ENCODE measurements at regions not wholly inside any gene's neighbourhood (a gene's known extent, or its start where the extent isn't known, plus 50 kb on each side); places are given as distances from the start of the nearest gene placed in this dataset.

GRCh38 chr1:213820362-213821149 lies 167.2 kb upstream of the PROX1 start:
- no peak for DNase-seq (ENCODE audit: low spot score)
- TF ChIP-seq, protein P1, sequence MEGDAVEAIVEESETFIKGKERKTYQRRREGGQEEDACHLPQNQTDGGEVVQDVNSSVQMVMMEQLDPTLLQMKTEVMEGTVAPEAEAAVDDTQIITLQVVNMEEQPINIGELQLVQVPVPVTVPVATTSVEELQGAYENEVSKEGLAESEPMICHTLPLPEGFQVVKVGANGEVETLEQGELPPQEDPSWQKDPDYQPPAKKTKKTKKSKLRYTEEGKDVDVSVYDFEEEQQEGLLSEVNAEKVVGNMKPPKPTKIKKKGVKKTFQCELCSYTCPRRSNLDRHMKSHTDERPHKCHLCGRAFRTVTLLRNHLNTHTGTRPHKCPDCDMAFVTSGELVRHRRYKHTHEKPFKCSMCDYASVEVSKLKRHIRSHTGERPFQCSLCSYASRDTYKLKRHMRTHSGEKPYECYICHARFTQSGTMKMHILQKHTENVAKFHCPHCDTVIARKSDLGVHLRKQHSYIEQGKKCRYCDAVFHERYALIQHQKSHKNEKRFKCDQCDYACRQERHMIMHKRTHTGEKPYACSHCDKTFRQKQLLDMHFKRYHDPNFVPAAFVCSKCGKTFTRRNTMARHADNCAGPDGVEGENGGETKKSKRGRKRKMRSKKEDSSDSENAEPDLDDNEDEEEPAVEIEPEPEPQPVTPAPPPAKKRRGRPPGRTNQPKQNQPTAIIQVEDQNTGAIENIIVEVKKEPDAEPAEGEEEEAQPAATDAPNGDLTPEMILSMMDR (IDR thresholded peaks at IDR 0.05; ENCODE audit: extremely low read depth, missing control alignments), result no peak

GRCh38 chr1:213821175-213821942 lies 166.4 kb upstream of the PROX1 start:
- TF ChIP-seq, protein P1 (IDR thresholded peaks at IDR 0.05; ENCODE audit: extremely low read depth, missing control alignments), result no peak
- DNase-seq (ENCODE audit: low spot score), result no peak

GRCh38 chr1:213821943-213822334 lies 165.8 kb upstream of the PROX1 start:
- TF ChIP-seq, protein P1 (IDR thresholded peaks at IDR 0.05; ENCODE audit: extremely low read depth, missing control alignments), result no peak
- DNase-seq (ENCODE audit: low spot score), result no peak

- TF ChIP-seq, protein P1 (IDR thresholded peaks at IDR 0.05; ENCODE audit: extremely low read depth, missing control alignments), result no peak
- no peak for DNase-seq (ENCODE audit: low spot score)
Observed at GRCh38 chr1:213826891-213827290, 160.9 kb upstream of the PROX1 start.

DNA sequence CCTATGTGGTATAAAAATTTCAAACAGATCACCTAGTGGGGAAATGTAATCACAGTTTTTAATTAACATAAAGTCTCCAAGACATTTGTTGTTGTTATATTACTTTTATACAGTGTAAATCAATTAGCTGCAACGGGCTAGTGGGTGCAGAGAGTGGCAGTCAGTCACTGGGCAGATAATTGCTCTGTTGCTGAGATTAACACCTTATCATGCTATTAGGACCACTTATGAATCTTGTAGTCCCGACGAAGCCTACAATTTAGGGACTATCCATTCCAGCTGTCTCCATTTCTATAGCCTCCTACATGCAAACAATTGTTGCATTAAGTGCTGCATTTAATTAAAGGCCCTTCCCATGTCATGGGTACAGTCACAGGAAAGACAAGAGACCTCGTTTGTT lies 158.9 kb upstream of the PROX1 start:
- TF ChIP-seq, protein P1 (IDR thresholded peaks at IDR 0.05; ENCODE audit: extremely low read depth, missing control alignments), result no peak
- DNase-seq (ENCODE audit: low spot score), result no peak

DNA sequence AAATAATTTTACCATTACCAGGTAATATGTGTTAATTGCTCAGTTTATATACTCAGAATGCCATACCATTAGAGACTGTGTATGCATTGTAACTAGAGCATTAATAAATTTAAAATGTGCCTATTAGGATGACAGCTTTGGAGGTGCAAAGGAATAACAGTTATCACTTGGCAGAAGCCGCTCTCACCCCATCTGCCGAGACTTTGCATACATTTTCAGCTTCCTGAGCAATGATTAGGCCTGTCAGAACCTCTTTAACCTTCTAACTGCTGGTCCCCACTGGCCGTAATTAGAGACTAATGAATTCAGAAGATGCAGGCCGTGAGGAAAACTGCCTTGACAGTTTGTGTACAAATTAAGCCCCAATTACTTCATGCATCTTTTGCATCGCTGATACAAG lies 158.0 kb upstream of the PROX1 start:
- TF ChIP-seq, protein P1 (IDR thresholded peaks at IDR 0.05; ENCODE audit: extremely low read depth, missing control alignments), result no peak
- no peak for DNase-seq (ENCODE audit: low spot score)

GRCh38 chr1:213830371-213830770 lies 157.4 kb upstream of the PROX1 start:
- no peak for DNase-seq (ENCODE audit: low spot score)
- TF ChIP-seq, protein P1 (IDR thresholded peaks at IDR 0.05; ENCODE audit: extremely low read depth, missing control alignments), result no peak
